Ectodermal cell (in vitro differentiated cells): ENCODE measurements at regions not wholly inside any gene's neighbourhood (a gene's known extent, or its start where the extent isn't known, plus 50 kb on each side); places are given as distances from the start of the nearest gene placed in this dataset.

Experiments
- H3K27ac ChIP-seq: 2 replicates; pipeline ENCODE4 v1.7.0; 2013; ENCODE audit warnings: mild to moderate bottlenecking, low read depth, low read length; ENCODE audit not compliant: insufficient read depth, poor library complexity, severe bottlenecking
- H3K27me3 ChIP-seq: 2 replicates; pipeline ENCODE4 v1.7.0; 2013; ENCODE audit warnings: mild to moderate bottlenecking, low read length; ENCODE audit not compliant: insufficient read depth, control insufficient read depth, poor library complexity, severe bottlenecking
- H3K36me3 ChIP-seq: one replicate; pipeline ENCODE4 v1.7.0; 2013; ENCODE audit warnings: low read length; ENCODE audit not compliant: control insufficient read depth, insufficient read depth
- H3K4me1 ChIP-seq: one replicate; pipeline ENCODE4 v1.7.0; 2013; ENCODE audit warnings: low read length; ENCODE audit not compliant: control insufficient read depth, insufficient read depth
- H3K4me3 ChIP-seq: 2 replicates; pipeline ENCODE4 v1.7.0; 2013; ENCODE audit warnings: low read depth, low read length, control low read depth; ENCODE audit not compliant: insufficient read depth
- H3K9me3 ChIP-seq: 2 replicates; pipeline ENCODE4 v1.7.0; 2013; ENCODE audit warnings: mild to moderate bottlenecking, low read length, moderate library complexity; ENCODE audit not compliant: control insufficient read depth
- WGBS, 2 experiments: methylation state at CpG; one replicate each; pipeline ENCODE4 v1.1.7; 2013; ENCODE audit warnings: missing lambda C conversion rate in 2 of 2; 5-methylcytosine and 5-hydroxymethylcytosine counted together

GRCh38 chr13:82867284-82867683 is 1015.0 kb downstream of the SLITRK1 start:
- Histone ChIP-seq H3K9me3 (peaks cover 3% of the 10 kb centered on the region), H3K36me3 (no peaks in the 10 kb centered on the region), H3K4me3 (no peak overlapping the region), H3K4me1 (no peaks in the 10 kb centered on the region), H3K27ac (no peak overlapping the region), H3K27me3 (no peaks in the 10 kb centered on the region)
- WGBS, 2 experiments, result 93 to 100% methylated on average over 2 of the region's 2 CpGs

DNA sequence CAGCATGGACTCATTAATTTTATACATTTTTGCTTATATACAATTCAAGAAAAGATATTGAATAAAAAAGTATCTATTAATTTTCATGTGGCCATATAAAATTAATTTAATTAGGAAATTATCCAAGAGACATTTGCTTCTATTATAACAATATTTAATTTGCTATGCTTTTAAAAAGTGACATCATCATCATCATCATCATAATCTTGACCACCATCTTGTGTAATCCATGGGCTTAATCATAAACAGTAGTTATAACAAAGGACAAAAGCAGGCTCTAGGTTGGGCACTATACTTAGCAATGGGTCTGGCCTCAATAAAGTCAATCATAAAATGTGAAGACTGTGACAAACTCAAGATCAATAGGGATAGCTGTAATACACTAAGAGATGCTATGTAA is 1031.6 kb downstream of the SLITRK1 start:
- no peak overlapping the region for H3K27ac ChIP-seq
- no peaks in the 10 kb centered on the region for H3K27me3 ChIP-seq
- H3K4me1 ChIP-seq, result no peaks in the 10 kb centered on the region
- H3K36me3 ChIP-seq, result no peaks in the 10 kb centered on the region
- no peak overlapping the region for H3K4me3 ChIP-seq
- no peaks in the 10 kb centered on the region for H3K9me3 ChIP-seq

DNA sequence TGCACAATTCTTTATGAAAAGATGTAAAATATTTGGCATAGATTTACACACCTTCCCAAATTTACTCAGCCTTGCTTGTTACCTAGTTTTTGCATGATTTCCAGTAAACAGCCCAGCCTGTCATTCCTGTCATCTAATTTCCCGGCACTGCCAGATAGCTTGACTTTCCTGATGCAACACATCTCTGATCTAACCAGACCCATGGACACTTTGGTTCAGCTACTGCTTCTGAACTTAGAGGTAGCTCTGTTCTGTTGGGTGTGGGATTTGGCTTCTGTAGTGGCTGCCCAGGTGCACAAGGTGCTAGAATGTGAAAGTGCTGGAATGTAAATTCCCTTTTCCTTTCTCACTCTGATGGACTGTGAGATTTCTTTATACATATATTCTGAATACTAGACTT is 1033.5 kb downstream of the SLITRK1 start:
- no peaks in the 10 kb centered on the region for H3K9me3 ChIP-seq
- WGBS, 2 experiments, result 88 to 95% methylated on average over 1 of the region's 1 CpG
- H3K36me3 ChIP-seq, result no peaks in the 10 kb centered on the region
- no peak overlapping the region for H3K27ac ChIP-seq
- H3K4me1 ChIP-seq, result no peaks in the 10 kb centered on the region
- H3K27me3 ChIP-seq, result no peaks in the 10 kb centered on the region
- no peak overlapping the region for H3K4me3 ChIP-seq

- H3K4me1 ChIP-seq, result no peaks in the 10 kb centered on the region
- no peaks in the 10 kb centered on the region for H3K36me3 ChIP-seq
- no peaks in the 10 kb centered on the region for H3K9me3 ChIP-seq
- 75 to 85% methylated on average over 3 of the region's 3 CpGs for whole genome bisulfite sequencing, 2 experiments
- H3K4me3 ChIP-seq, result no peak overlapping the region
- H3K27ac ChIP-seq, result no peak overlapping the region
- no peaks in the 10 kb centered on the region for H3K27me3 ChIP-seq
Measured at GRCh38 chr13:82847595-82847994, 1034.7 kb downstream of the SLITRK1 start.

DNA sequence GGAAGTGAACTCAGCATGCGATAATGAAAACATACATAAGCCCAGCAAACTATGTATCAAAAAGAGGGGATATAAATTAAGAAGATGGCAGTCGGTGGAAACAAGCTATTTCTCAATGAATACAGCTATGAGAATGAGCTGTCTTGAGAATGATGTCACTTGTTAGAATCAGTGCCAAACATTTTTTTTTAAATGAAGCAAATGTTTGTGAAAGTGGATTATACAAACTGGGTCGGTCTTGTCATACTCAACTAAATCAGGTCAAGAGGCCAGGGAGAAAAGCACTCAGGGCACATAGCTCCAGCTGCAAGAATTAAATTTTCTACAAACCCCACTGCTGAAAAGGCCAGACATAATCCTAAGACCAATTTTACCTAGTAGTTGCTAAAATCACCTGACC is 1048.4 kb downstream of the SLITRK1 start:
- H3K27me3 ChIP-seq, result no peaks in the 10 kb centered on the region
- no peak overlapping the region for H3K4me3 ChIP-seq
- H3K36me3 ChIP-seq, result no peaks in the 10 kb centered on the region
- H3K9me3 ChIP-seq, result no peaks in the 10 kb centered on the region
- WGBS, 2 experiments, result 95 to 100% methylated on average over 2 to 3 of the region's 3 CpGs
- no peak overlapping the region for H3K27ac ChIP-seq
- no peaks in the 10 kb centered on the region for H3K4me1 ChIP-seq

DNA sequence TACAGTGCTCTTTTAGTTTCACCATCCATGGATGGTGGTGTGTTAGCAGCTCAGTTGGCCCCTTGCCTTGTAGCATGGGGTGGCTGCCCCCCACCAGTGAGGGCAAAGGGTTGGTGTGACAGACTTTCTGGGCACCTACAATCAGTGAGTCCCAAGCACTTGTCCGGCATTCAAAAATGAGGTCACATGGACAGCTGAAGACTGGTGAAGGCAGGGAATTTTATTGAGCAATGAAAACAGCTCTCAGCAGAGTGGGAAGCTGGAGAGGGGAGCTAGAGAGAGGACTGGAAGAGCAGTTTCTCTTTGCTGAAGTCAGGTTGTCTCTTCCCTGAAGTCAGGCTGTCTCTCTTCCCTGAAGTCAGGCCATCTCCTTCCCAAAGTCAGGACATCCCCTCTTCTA is 1053.2 kb downstream of the SLITRK1 start:
- H3K9me3 ChIP-seq, result no peaks in the 10 kb centered on the region
- H3K27ac ChIP-seq, result no peak overlapping the region
- no peaks in the 10 kb centered on the region for H3K4me1 ChIP-seq
- H3K27me3 ChIP-seq, result no peaks in the 10 kb centered on the region
- no peaks in the 10 kb centered on the region for H3K36me3 ChIP-seq
- H3K4me3 ChIP-seq, result no peak overlapping the region
- WGBS, 2 experiments, result 91 to 96% methylated on average over 1 of the region's 1 CpG

DNA sequence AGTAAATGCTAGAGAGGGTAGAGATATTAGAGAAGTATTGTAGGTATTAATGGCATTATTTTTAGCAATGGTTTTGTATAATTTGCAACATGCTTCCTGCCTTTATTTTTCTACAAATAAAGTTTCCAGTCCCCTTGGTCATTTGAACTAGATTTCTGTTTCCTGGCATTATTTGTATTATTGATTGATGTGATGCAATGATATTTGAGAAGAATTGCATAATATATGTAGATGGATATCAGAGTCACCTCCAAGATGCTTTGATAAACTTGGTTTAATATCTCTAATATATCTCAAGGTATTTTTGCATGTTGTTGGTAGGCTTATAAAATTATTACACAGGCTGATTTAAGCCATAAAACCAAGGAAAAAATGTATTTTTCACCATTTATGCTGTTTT is 1054.5 kb downstream of the SLITRK1 start:
- Histone ChIP-seq H3K27me3 (no peaks in the 10 kb centered on the region), H3K4me1 (no peaks in the 10 kb centered on the region), H3K9me3 (no peaks in the 10 kb centered on the region), H3K4me3 (no peak overlapping the region), H3K36me3 (no peaks in the 10 kb centered on the region), H3K27ac (no peak overlapping the region)

DNA sequence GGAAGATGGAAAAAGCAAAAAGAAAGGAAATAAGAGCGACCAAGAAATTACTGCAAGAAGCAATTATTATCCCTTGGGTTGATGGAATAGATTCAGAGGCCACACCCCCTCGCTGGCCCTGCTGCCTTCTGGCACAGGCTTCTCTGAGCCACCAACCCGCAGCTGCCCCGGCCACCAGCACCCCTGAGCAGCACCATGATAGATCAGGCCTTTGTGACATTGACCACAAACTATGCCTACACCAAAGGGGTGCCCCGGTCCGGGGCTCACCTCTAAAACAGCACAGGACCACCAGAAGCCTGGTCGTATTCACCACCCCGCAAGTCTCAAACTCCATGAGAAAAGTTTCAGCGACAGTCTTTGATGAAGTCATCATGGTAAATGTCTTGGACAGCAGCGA is 1059.3 kb downstream of the SLITRK1 start:
- H3K9me3 ChIP-seq, result no peaks in the 10 kb centered on the region
- H3K36me3 ChIP-seq, result no peaks in the 10 kb centered on the region
- H3K4me3 ChIP-seq, result no peak overlapping the region
- no peaks in the 10 kb centered on the region for H3K4me1 ChIP-seq
- WGBS, 2 experiments, result 94 to 96% methylated on average over 10 of the region's 10 CpGs
- no peak overlapping the region for H3K27ac ChIP-seq
- H3K27me3 ChIP-seq, result no peaks in the 10 kb centered on the region

- Histone ChIP-seq H3K27me3 (no peaks in the 10 kb centered on the region), H3K9me3 (peaks cover 2% of the 10 kb centered on the region), H3K4me3 (no peak overlapping the region), H3K36me3 (no peaks in the 10 kb centered on the region), H3K27ac (no peak overlapping the region), H3K4me1 (no peaks in the 10 kb centered on the region)
- WGBS, 2 experiments, result 93% methylated on average over 3 of the region's 3 CpGs; no CpG with 5 or more reads in 1 of the 2 experiments
Measured at GRCh38 chr13:82817133-82817532, 1065.1 kb downstream of the SLITRK1 start.

GRCh38 chr13:82815791-82816190 is 1066.5 kb downstream of the SLITRK1 start:
- Histone ChIP-seq H3K27ac (no peak overlapping the region), H3K4me3 (no peak overlapping the region), H3K4me1 (no peaks in the 10 kb centered on the region), H3K9me3 (peaks cover 2% of the 10 kb centered on the region), H3K36me3 (no peaks in the 10 kb centered on the region), H3K27me3 (no peaks in the 10 kb centered on the region)
- WGBS, 2 experiments, result 83% methylated on average over 1 of the region's 1 CpG; no CpG with 5 or more reads in 1 of the 2 experiments

GRCh38 chr13:82803341-82803740 is 1078.9 kb downstream of the SLITRK1 start:
- Histone ChIP-seq H3K27me3 (no peaks in the 10 kb centered on the region), H3K36me3 (no peaks in the 10 kb centered on the region), H3K27ac (no peak overlapping the region), H3K9me3 (no peaks in the 10 kb centered on the region), H3K4me3 (no peak overlapping the region), H3K4me1 (no peaks in the 10 kb centered on the region)
- 100% methylated on average over 1 of the region's 1 CpG; no CpG with 5 or more reads in 1 of the 2 experiments for WGBS, 2 experiments
